ENCODE measurements at regions not wholly inside any gene's neighbourhood (a gene's known extent, or its start where the extent isn't known, plus 50 kb on each side); places are given as distances from the start of the nearest gene placed in this dataset.

DNA sequence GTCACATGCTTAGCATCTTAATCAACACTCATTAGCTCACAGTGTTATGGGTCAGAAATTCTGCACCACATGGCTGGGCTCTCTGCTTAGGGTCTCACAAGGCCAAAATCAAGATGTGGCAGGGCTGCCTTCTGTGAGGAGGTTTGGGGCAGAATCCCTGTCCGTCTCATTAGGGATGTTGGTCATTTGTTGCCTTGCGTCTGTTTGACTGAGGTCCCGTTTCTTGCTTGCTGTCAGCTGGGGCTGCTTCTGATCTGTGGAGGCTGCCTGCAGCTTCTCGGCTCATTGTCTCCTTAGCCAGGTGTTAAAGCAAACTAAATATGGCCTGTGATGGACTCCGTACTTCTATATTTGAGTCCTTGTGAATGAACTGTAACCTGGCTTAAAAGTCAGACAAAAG is 146.5 kb downstream of the NDUFA10 start:
- Histone ChIP-seq H3K27me3 (ENCODE audit: control insufficient read depth in 2 of 2, insufficient read depth in 2 of 2, low read length in 2 of 2) (peaks cover 6 to 14% of the 10 kb centered on the region in 2 donors), H3K27ac (ENCODE audit: low read depth in 1 of 2, low read length in 2 of 2) (no peak overlapping the region), H3K4me1 (ENCODE audit: control insufficient read depth in 1 of 2, insufficient read depth in 2 of 2, low read length in 2 of 2) (peaks cover 0 to 11% of the 10 kb centered on the region in 2 donors), H2AFZ (ENCODE audit: insufficient read depth, low read depth, low read length, poor library complexity, severe bottlenecking) (no peak overlapping the region), H4K20me1 (ENCODE audit: insufficient read depth, low read length) (no peaks in the 10 kb centered on the region), H3K9me3 (replicated peaks in 1 of 2; ENCODE audit: control insufficient read depth in 1 of 2, insufficient read depth in 1 of 2, low read length in 2 of 2) (peaks cover 4 to 9% of the 10 kb centered on the region in 2 donors), H3K79me2 (ENCODE audit: insufficient read depth, low read length) (no peaks in the 10 kb centered on the region), H3K4me2 (replicated peaks; ENCODE audit: extremely low read depth, low read length, poor library complexity, severe bottlenecking) (no peak overlapping the region), H3K9ac (ENCODE audit: insufficient read depth, low read length, poor library complexity, severe bottlenecking) (no peak overlapping the region), H3K4me3 (replicated peaks in 1 of 3; ENCODE audit: low read depth in 2 of 3, low read length in 3 of 3) (no peak overlapping the region), H3K36me3 (replicated peaks in 1 of 2; ENCODE audit: control insufficient read depth in 1 of 2, insufficient read depth in 2 of 2, low read length in 2 of 2) (no peaks in the 10 kb centered on the region)
- Mint-ChIP-seq H3K27me3 (ENCODE audit: low read depth in 3 of 3) (peaks cover 30 to 45% (median 33%) of the 10 kb centered on the region in 3 donors), H3K9me3 (peaks cover under 1 to 17% (median 4%) of the 10 kb centered on the region in 7 donors), H3K4me3 (peak overlapping the region in 1 of 2 donors; percentile 15), H3K27ac (peak overlapping the region in 2 of 7 donors; percentile 16 to 31), H3K36me3 (peaks cover 3 to 19% of the 10 kb centered on the region in 2 donors), H3K4me1 (peaks cover 41% of the 10 kb centered on the region)
- TF ChIP-seq, protein P1, sequence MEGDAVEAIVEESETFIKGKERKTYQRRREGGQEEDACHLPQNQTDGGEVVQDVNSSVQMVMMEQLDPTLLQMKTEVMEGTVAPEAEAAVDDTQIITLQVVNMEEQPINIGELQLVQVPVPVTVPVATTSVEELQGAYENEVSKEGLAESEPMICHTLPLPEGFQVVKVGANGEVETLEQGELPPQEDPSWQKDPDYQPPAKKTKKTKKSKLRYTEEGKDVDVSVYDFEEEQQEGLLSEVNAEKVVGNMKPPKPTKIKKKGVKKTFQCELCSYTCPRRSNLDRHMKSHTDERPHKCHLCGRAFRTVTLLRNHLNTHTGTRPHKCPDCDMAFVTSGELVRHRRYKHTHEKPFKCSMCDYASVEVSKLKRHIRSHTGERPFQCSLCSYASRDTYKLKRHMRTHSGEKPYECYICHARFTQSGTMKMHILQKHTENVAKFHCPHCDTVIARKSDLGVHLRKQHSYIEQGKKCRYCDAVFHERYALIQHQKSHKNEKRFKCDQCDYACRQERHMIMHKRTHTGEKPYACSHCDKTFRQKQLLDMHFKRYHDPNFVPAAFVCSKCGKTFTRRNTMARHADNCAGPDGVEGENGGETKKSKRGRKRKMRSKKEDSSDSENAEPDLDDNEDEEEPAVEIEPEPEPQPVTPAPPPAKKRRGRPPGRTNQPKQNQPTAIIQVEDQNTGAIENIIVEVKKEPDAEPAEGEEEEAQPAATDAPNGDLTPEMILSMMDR (IDR thresholded peaks at IDR 0.05): no peak
- WGBS (ENCODE audit: insufficient coverage): 100% methylated on average over 4 of the region's 5 CpGs
- no peak for DNase-seq
- intact Hi-C loops (cut with micrococcal nuclease): no loop called here

DNA sequence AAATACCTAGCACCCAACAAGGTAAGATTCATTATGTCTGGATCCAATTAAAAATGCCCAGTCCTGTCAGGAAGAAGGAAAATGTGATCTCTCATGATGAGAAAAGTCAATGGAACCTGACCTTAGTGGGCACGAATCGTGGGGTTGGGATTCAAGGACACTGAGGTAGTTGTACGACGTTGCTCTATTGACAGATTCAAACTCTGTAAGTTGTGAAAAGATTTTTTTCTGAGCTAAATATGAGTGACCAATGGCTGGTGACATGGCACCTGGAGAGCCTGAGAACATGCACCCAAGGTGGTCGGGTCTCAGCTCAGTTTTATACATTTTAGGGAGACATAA is 148.2 kb downstream of the NDUFA10 start:
- Mint-ChIP-seq H3K27ac (no peak overlapping the region), H3K27me3 (ENCODE audit: low read depth in 3 of 3) (peaks cover 22 to 39% (median 22%) of the 10 kb centered on the region in 3 donors), H3K4me3 (no peak overlapping the region), H3K36me3 (peaks cover 3 to 18% of the 10 kb centered on the region in 2 donors), H3K9me3 (peaks cover 0 to 10% (median 0%) of the 10 kb centered on the region in 7 donors), H3K4me1 (peaks cover 39% of the 10 kb centered on the region)
- TF ChIP-seq, protein P1 (IDR thresholded peaks at IDR 0.05): no peak
- no peaks in the 10 kb centered on the region for H4K20me1 ChIP-seq (ENCODE audit: insufficient read depth, low read length)
- H3K36me3 ChIP-seq (replicated peaks in 1 of 2; ENCODE audit: control insufficient read depth in 1 of 2, insufficient read depth in 2 of 2, low read length in 2 of 2): no peaks in the 10 kb centered on the region
- H3K4me1 ChIP-seq (ENCODE audit: control insufficient read depth in 1 of 2, insufficient read depth in 2 of 2, low read length in 2 of 2): peaks cover 0 to 11% of the 10 kb centered on the region in 2 donors
- H3K4me3 ChIP-seq (replicated peaks in 1 of 3; ENCODE audit: low read depth in 2 of 3, low read length in 3 of 3): no peak overlapping the region
- no peaks in the 10 kb centered on the region for H3K79me2 ChIP-seq (ENCODE audit: insufficient read depth, low read length)
- intact Hi-C loops (cut with micrococcal nuclease): no loop called here
- H2AFZ ChIP-seq (ENCODE audit: insufficient read depth, low read depth, low read length, poor library complexity, severe bottlenecking): no peak overlapping the region
- no peak overlapping the region for H3K27ac ChIP-seq (ENCODE audit: low read depth in 1 of 2, low read length in 2 of 2)
- H3K4me2 ChIP-seq (replicated peaks; ENCODE audit: extremely low read depth, low read length, poor library complexity, severe bottlenecking): no peak overlapping the region
- WGBS (ENCODE audit: insufficient coverage): 98% methylated on average over 4 of the region's 5 CpGs
- no peak overlapping the region for H3K9ac ChIP-seq (ENCODE audit: insufficient read depth, low read length, poor library complexity, severe bottlenecking)
- DNase-seq: no peak
- H3K9me3 ChIP-seq (replicated peaks in 1 of 2; ENCODE audit: control insufficient read depth in 1 of 2, insufficient read depth in 1 of 2, low read length in 2 of 2): no peaks in the 10 kb centered on the region
- peaks cover 5 to 12% of the 10 kb centered on the region in 2 donors for H3K27me3 ChIP-seq (ENCODE audit: control insufficient read depth in 2 of 2, insufficient read depth in 2 of 2, low read length in 2 of 2)
